Tibial nerve (tissue), 4 donors: ENCODE measurements at regions not wholly inside any gene's neighbourhood (a gene's known extent, or its start where the extent isn't known, plus 50 kb on each side); places are given as distances from the start of the nearest gene placed in this dataset.

Experiments used
- CTCF ChIP-seq, 5 experiments: fragments of 200-600 bp in 3 of 5; fragments of 450-650 bp in 2 of 5; sonication (generic) in 3 of 5; IDR thresholded peaks; one replicate each; pipeline ENCODE4 v1.5.1; 2016 to 2019; ENCODE audit warnings: antibody characterized with exemption in 5 of 5, mild to moderate bottlenecking in 3 of 5, moderate library complexity in 2 of 5
- EP300 ChIP-seq, 2 donors: sonication (generic); formaldehyde crosslinking; IDR thresholded peaks; one replicate each; pipeline ENCODE4 v1.6.1; 2017; ENCODE audit warnings: antibody characterized with exemption in 2 of 2, mild to moderate bottlenecking in 1 of 2
- POLR2A ChIP-seq, 2 donors: fragments of 450-650 bp; IDR thresholded peaks; one replicate each; pipeline ENCODE4 v1.6.1; 2017; ENCODE audit warnings: antibody characterized with exemption in 2 of 2, mild to moderate bottlenecking in 2 of 2, moderate library complexity in 2 of 2

GRCh38 chr6:80962382-80962781 is 790.1 kb downstream of the TENT5A start:
- TF ChIP-seq CTCF (IDR thresholded peaks at IDR 0.05) (no peak), POLR2A (IDR thresholded peaks at IDR 0.05) (no peak), EP300 (IDR thresholded peaks at IDR 0.05) (no peak)
